Activated naive CD8-positive, alpha-beta T cell treated with anti-CD3 and anti-CD28 coated beads, Interleukin-2, amount 50 U/mL, for 24 hours (primary cell): ENCODE measurements at regions not wholly inside any gene's neighbourhood (a gene's known extent, or its start where the extent isn't known, plus 50 kb on each side); places are given as distances from the start of the nearest gene placed in this dataset.

Experiments used
- ATAC-seq: fragments of 150-1000 bp; cut with Tn5 transposase; one replicate; pipeline ENCODE4 v1.10.0; 2021
- DNase-seq: peaks from one replicate; pipeline ENCODE4 v3.0.0; 2021
- H3K27ac Mint-ChIP-seq: one replicate; pipeline ENCODE4 v1.8.0; 2021; ENCODE audit warnings: mild to moderate bottlenecking, mixed read lengths
- H3K27me3 Mint-ChIP-seq: one replicate; pipeline ENCODE4 v1.8.0; 2021; ENCODE audit warnings: mixed read lengths
- H3K36me3 Mint-ChIP-seq: one replicate; pipeline ENCODE4 v1.8.0; 2021; ENCODE audit warnings: low read depth, mixed read lengths
- H3K4me1 Mint-ChIP-seq: one replicate; pipeline ENCODE4 v1.8.0; 2021; ENCODE audit warnings: mixed read lengths
- H3K4me3 Mint-ChIP-seq: one replicate; pipeline ENCODE4 v1.8.0; 2021; ENCODE audit warnings: mild to moderate bottlenecking, moderate library complexity, mixed read lengths
- H3K9me3 Mint-ChIP-seq: one replicate; pipeline ENCODE4 v1.8.0; 2021; ENCODE audit warnings: mixed read lengths

GRCh38 chr5:40332970-40333369 lies 346.7 kb upstream of the PTGER4 start:
- no peak for DNase-seq
- no peak for ATAC-seq
- Mint-ChIP-seq H3K9me3 (no peaks in the 10 kb centered on the region), H3K36me3 (no peaks in the 10 kb centered on the region), H3K27me3 (no peaks in the 10 kb centered on the region), H3K4me3 (no peak overlapping the region), H3K4me1 (peaks cover 32% of the 10 kb centered on the region), H3K27ac (no peak overlapping the region)

- peaks cover 21% of the 10 kb centered on the region for H3K4me1 Mint-ChIP-seq
- H3K27me3 Mint-ChIP-seq, result no peaks in the 10 kb centered on the region
- no peak overlapping the region for H3K4me3 Mint-ChIP-seq
- DNase-seq (no peak), ATAC-seq (no peak)
- H3K9me3 Mint-ChIP-seq, result no peaks in the 10 kb centered on the region
- no peaks in the 10 kb centered on the region for H3K36me3 Mint-ChIP-seq
- H3K27ac Mint-ChIP-seq, result no peak overlapping the region
These were observed 348.1 kb upstream of the PTGER4 start for GRCh38 chr5:40331616-40332015.

- Mint-ChIP-seq H3K27ac (no peak overlapping the region), H3K36me3 (no peaks in the 10 kb centered on the region), H3K27me3 (no peaks in the 10 kb centered on the region), H3K9me3 (peaks cover 3% of the 10 kb centered on the region), H3K4me3 (no peak overlapping the region), H3K4me1 (peaks cover 2% of the 10 kb centered on the region)
- ATAC-seq (no peak), DNase-seq (no peak)
These were observed 358.2 kb upstream of the PTGER4 start for GRCh38 chr5:40321514-40321913.

- H3K27ac Mint-ChIP-seq, result no peak overlapping the region
- H3K36me3 Mint-ChIP-seq, result no peaks in the 10 kb centered on the region
- DNase-seq, result no peak
- H3K4me3 Mint-ChIP-seq, result no peak overlapping the region
- no peaks in the 10 kb centered on the region for H3K9me3 Mint-ChIP-seq
- no peak for ATAC-seq
- peaks cover 4% of the 10 kb centered on the region for H3K27me3 Mint-ChIP-seq
- H3K4me1 Mint-ChIP-seq, result no peaks in the 10 kb centered on the region
These were observed 361.3 kb upstream of the PTGER4 start for GRCh38 chr5:40318395-40318794.

GRCh38 chr5:40317023-40317422 lies 362.7 kb upstream of the PTGER4 start:
- Mint-ChIP-seq H3K27ac (no peak overlapping the region), H3K4me1 (no peaks in the 10 kb centered on the region), H3K4me3 (no peak overlapping the region), H3K27me3 (peaks cover 4% of the 10 kb centered on the region), H3K9me3 (no peaks in the 10 kb centered on the region), H3K36me3 (no peaks in the 10 kb centered on the region)
- ATAC-seq (no peak), DNase-seq (no peak)

- H3K4me3 Mint-ChIP-seq, result no peak overlapping the region
- no peak overlapping the region for H3K27ac Mint-ChIP-seq
- no peaks in the 10 kb centered on the region for H3K36me3 Mint-ChIP-seq
- DNase-seq (no peak), ATAC-seq (no peak)
- no peaks in the 10 kb centered on the region for H3K4me1 Mint-ChIP-seq
- H3K9me3 Mint-ChIP-seq, result no peaks in the 10 kb centered on the region
- H3K27me3 Mint-ChIP-seq, result peaks cover 4% of the 10 kb centered on the region
These were observed 364.6 kb upstream of the PTGER4 start for GRCh38 chr5:40315126-40315525.

- ATAC-seq (no peak), DNase-seq (no peak)
- no peaks in the 10 kb centered on the region for H3K9me3 Mint-ChIP-seq
- no peak overlapping the region for H3K4me3 Mint-ChIP-seq
- peaks cover 4% of the 10 kb centered on the region for H3K27me3 Mint-ChIP-seq
- no peak overlapping the region for H3K27ac Mint-ChIP-seq
- no peaks in the 10 kb centered on the region for H3K36me3 Mint-ChIP-seq
- H3K4me1 Mint-ChIP-seq, result no peaks in the 10 kb centered on the region
These were observed 365.4 kb upstream of the PTGER4 start for GRCh38 chr5:40314275-40314674.

- Mint-ChIP-seq H3K27ac (no peak overlapping the region), H3K27me3 (peaks cover 4% of the 10 kb centered on the region)
These were observed 367.5 kb upstream of the PTGER4 start for GRCh38 chr5:40312205-40312604.

GRCh38 chr5:40309851-40310250 lies 369.9 kb upstream of the PTGER4 start:
- H3K9me3 Mint-ChIP-seq, result peaks cover 3% of the 10 kb centered on the region
- H3K27me3 Mint-ChIP-seq, result no peaks in the 10 kb centered on the region
- no peak for ATAC-seq
- DNase-seq, result no peak
- H3K36me3 Mint-ChIP-seq, result no peaks in the 10 kb centered on the region
- peaks cover 11% of the 10 kb centered on the region for H3K4me1 Mint-ChIP-seq
- H3K4me3 Mint-ChIP-seq, result no peak overlapping the region
- no peak overlapping the region for H3K27ac Mint-ChIP-seq

More at GRCh38 chr5:40312205-40312604, 367.5 kb upstream of the PTGER4 start:
- DNase-seq (no peak), ATAC-seq (no peak)
- Mint-ChIP-seq H3K4me1 (peaks cover 11% of the 10 kb centered on the region), H3K9me3 (no peaks in the 10 kb centered on the region), H3K36me3 (no peaks in the 10 kb centered on the region), H3K4me3 (no peak overlapping the region)

GRCh38 chr5:40308867-40309266 lies 370.8 kb upstream of the PTGER4 start:
- no peak overlapping the region for H3K27ac Mint-ChIP-seq
- ATAC-seq (no peak), DNase-seq (no peak)
- H3K4me1 Mint-ChIP-seq, result peaks cover 11% of the 10 kb centered on the region
- H3K9me3 Mint-ChIP-seq, result peaks cover 5% of the 10 kb centered on the region
- no peaks in the 10 kb centered on the region for H3K36me3 Mint-ChIP-seq
- no peak overlapping the region for H3K4me3 Mint-ChIP-seq
- H3K27me3 Mint-ChIP-seq, result no peaks in the 10 kb centered on the region

- ATAC-seq, result peak; percentile 66
- Mint-ChIP-seq H3K4me1 (peaks cover 11% of the 10 kb centered on the region), H3K36me3 (no peaks in the 10 kb centered on the region)
These were observed 371.8 kb upstream of the PTGER4 start for GRCh38 chr5:40307920-40308319.

GRCh38 chr5:40306869-40307487 lies 372.7 kb upstream of the PTGER4 start:
- peaks cover 11% of the 10 kb centered on the region for H3K4me1 Mint-ChIP-seq
- no peak overlapping the region for H3K27ac Mint-ChIP-seq
- H3K36me3 Mint-ChIP-seq, result no peaks in the 10 kb centered on the region
- no peaks in the 10 kb centered on the region for H3K27me3 Mint-ChIP-seq
- peaks cover 5% of the 10 kb centered on the region for H3K9me3 Mint-ChIP-seq
- no peak for ATAC-seq
- no peak overlapping the region for H3K4me3 Mint-ChIP-seq
- DNase-seq, result no peak

More at GRCh38 chr5:40307920-40308319, 371.8 kb upstream of the PTGER4 start:
- no peak for DNase-seq
- no peak overlapping the region for H3K4me3 Mint-ChIP-seq
- no peak overlapping the region for H3K27ac Mint-ChIP-seq
- H3K9me3 Mint-ChIP-seq, result peaks cover 5% of the 10 kb centered on the region
- H3K27me3 Mint-ChIP-seq, result no peaks in the 10 kb centered on the region

- H3K4me1 Mint-ChIP-seq, result peaks cover 11% of the 10 kb centered on the region
- no peak overlapping the region for H3K4me3 Mint-ChIP-seq
- H3K36me3 Mint-ChIP-seq, result no peaks in the 10 kb centered on the region
- ATAC-seq (no peak), DNase-seq (no peak)
- peaks cover 1% of the 10 kb centered on the region for H3K27me3 Mint-ChIP-seq
- H3K27ac Mint-ChIP-seq, result no peak overlapping the region
- H3K9me3 Mint-ChIP-seq, result peaks cover 4% of the 10 kb centered on the region
These were observed 387.7 kb upstream of the PTGER4 start for GRCh38 chr5:40292006-40292405.

GRCh38 chr5:40291338-40291737 lies 388.4 kb upstream of the PTGER4 start:
- Mint-ChIP-seq H3K36me3 (no peaks in the 10 kb centered on the region), H3K4me3 (no peak overlapping the region), H3K9me3 (peaks cover 4% of the 10 kb centered on the region), H3K27ac (no peak overlapping the region), H3K4me1 (peaks cover 11% of the 10 kb centered on the region), H3K27me3 (peaks cover 1% of the 10 kb centered on the region)
- ATAC-seq (no peak), DNase-seq (no peak)

GRCh38 chr5:40288800-40289485 lies 390.8 kb upstream of the PTGER4 start:
- H3K36me3 Mint-ChIP-seq, result no peaks in the 10 kb centered on the region
- no peak for ATAC-seq
- peaks cover 4% of the 10 kb centered on the region for H3K9me3 Mint-ChIP-seq

More at GRCh38 chr5:40288800-40289485, 390.8 kb upstream of the PTGER4 start:
- Mint-ChIP-seq H3K27ac (no peak overlapping the region), H3K4me1 (peaks cover 11% of the 10 kb centered on the region), H3K4me3 (no peak overlapping the region), H3K27me3 (peaks cover 1% of the 10 kb centered on the region)
- DNase-seq, result no peak
